ENCODE measurements at regions not wholly inside any gene's neighbourhood (a gene's known extent, or its start where the extent isn't known, plus 50 kb on each side); places are given as distances from the start of the nearest gene placed in this dataset.
"Not testable (repeated sequence)": the region's sequence is repeated elsewhere in the genome, so short reads cannot be mapped to it uniquely, and the experiment has no call there.

DNA sequence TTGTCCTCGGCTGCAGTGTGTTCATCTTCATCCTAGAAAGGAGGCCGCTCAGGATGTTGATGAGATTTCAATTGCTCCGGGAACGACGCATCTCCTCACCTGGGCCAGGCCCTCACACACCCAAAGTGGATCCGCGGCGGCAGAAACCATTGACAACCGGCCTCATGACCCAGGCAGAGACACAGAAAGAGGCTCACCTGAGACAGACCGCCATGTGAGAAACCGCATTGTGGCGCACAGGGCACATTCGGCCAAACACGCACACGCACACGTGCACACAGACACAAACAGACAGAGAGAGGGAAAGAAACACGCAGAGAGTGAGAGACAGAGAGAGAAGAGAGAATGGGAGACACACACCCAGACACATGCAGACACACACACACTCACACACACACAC lies 3879.3 kb downstream of the SRGAP2C start:
- not testable (repeated sequence) for ATAC-seq; DNase-seq (ENCODE audit: low spot score); H3K4me1 Mint-ChIP-seq (ENCODE audit: low read depth in 2 of 2); H3K27me3 Mint-ChIP-seq; H3K4me3 Mint-ChIP-seq; H3K27ac Mint-ChIP-seq
- Mint-ChIP-seq H3K36me3 (peaks cover 24% of the 10 kb centered on the region), H3K9me3 (peaks cover 22% of the 10 kb centered on the region)

DNA sequence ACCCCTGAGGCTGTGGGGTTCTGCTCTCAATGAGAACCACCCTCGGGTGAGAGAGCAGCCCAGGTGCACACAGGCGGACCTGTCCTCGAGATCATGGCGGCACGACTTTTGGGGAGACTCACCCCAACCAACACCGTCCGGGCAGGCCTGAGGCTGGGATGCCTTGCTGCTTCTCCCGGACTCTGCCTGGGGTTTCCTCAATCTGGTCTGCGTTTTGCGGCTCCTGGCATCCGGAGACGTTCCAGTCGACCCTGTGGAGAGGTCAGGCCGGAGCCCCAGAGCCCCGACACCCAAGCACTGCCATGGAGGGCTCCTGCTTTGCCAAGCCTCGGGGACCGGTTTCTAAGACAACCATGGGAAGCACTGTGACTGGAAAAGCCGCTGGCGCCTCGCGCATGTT lies 3879.7 kb downstream of the SRGAP2C start:
- H3K27ac Mint-ChIP-seq: no peak overlapping the region
- DNase-seq (ENCODE audit: low spot score) (no peak), ATAC-seq (no peak)
- H3K9me3 Mint-ChIP-seq: peaks cover 26% of the 10 kb centered on the region
- H3K4me3 Mint-ChIP-seq: no peak overlapping the region
- H3K36me3 Mint-ChIP-seq: peaks cover 29% of the 10 kb centered on the region
- no peaks in the 10 kb centered on the region for H3K4me1 Mint-ChIP-seq (ENCODE audit: low read depth in 2 of 2)
- H3K27me3 Mint-ChIP-seq: no peaks in the 10 kb centered on the region

DNA sequence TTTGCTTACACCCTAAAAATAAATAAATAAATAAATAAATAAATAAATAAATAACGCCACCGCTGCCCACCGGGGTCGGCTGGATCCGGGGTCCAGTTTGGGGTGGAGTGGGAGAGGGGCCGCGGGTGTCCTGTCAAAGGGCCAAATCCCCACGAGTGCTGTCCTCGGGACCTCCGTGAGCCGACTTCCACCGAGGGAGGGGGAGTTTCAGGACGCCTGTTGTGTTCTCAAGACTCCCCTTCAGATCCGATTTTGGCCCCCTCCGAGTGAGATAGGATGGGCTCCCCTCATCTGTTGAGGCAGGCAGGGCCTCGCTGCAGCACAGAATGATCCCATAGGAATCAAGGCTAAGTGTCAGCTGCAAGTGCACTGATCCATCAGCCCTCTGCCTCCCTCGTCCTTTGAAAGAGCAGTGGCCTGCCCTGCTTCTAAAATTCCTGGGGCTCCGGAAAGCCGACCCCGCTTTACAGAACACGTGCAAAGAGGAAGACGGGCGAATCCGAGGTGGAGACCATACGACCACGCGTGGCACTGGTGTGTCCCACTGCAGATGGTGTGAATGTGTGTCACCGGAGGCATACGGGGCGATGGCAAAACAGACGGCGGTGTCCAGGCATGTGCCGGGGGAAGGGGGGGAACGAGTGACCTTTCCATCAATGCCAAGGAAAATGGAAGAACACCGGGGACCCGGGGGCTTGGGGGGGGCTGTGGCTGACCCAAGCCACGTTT lies 3880.5 kb downstream of the SRGAP2C start:
- Mint-ChIP-seq H3K27me3 (no peaks in the 10 kb centered on the region), H3K27ac (no peak overlapping the region), H3K4me1 (ENCODE audit: low read depth in 2 of 2) (no peaks in the 10 kb centered on the region), H3K9me3 (peaks cover 34% of the 10 kb centered on the region), H3K4me3 (no peak overlapping the region), H3K36me3 (peaks cover 31% of the 10 kb centered on the region)
- no peak for DNase-seq (ENCODE audit: low spot score)
- ATAC-seq: no peak

DNA sequence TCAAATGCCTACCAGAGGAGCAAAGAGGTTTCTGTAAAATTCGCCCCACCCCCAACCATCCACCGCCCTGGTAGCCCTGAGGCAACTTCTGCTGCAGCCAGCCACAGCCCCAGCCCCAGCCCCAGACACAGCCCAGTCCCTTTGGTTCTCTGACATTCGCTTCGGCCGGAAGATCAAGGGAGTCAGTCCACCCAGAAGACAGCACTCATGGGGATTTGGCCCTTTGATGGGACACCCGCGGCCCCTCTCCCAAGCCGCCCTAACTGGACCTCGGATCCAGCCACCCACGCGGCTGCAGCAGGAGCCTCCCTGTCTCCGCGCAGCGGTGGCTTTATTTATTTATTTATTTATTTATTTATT lies 3881.0 kb downstream of the SRGAP2C start:
- ATAC-seq: no peak
- no peaks in the 10 kb centered on the region for H3K27me3 Mint-ChIP-seq
- DNase-seq (ENCODE audit: low spot score): no peak
- H3K4me3 Mint-ChIP-seq: no peak overlapping the region
- H3K27ac Mint-ChIP-seq: no peak overlapping the region
- H3K36me3 Mint-ChIP-seq: peaks cover 36% of the 10 kb centered on the region
- no peaks in the 10 kb centered on the region for H3K4me1 Mint-ChIP-seq (ENCODE audit: low read depth in 2 of 2)
- H3K9me3 Mint-ChIP-seq: peaks cover 40% of the 10 kb centered on the region

DNA sequence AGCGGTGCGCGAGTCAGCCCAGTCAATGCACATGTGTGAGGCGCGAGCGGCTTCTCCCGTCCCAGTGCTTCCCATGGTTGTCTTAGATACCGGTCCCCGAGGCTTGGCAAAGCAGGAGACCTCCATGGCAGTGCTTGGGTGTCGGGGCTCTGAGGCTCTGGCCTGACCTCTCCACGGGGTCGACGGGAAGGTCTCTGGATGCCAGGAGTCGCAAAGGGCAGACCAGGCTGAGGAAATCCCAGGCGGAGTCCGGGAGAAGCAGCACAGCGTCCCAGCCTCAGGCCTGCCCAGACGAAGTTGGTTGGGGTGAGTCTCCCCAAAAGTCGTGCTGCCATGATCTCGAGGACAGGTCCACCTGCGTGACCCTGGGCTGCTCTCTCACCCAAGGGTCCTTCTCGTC lies 3881.6 kb downstream of the SRGAP2C start:
- ATAC-seq (no peak), DNase-seq (ENCODE audit: low spot score) (no peak)
- no peak overlapping the region for H3K4me3 Mint-ChIP-seq
- peaks cover 45% of the 10 kb centered on the region for H3K9me3 Mint-ChIP-seq
- peaks cover 41% of the 10 kb centered on the region for H3K36me3 Mint-ChIP-seq
- H3K27ac Mint-ChIP-seq: no peak overlapping the region
- no peaks in the 10 kb centered on the region for H3K27me3 Mint-ChIP-seq
- H3K4me1 Mint-ChIP-seq (ENCODE audit: low read depth in 2 of 2): no peaks in the 10 kb centered on the region

DNA sequence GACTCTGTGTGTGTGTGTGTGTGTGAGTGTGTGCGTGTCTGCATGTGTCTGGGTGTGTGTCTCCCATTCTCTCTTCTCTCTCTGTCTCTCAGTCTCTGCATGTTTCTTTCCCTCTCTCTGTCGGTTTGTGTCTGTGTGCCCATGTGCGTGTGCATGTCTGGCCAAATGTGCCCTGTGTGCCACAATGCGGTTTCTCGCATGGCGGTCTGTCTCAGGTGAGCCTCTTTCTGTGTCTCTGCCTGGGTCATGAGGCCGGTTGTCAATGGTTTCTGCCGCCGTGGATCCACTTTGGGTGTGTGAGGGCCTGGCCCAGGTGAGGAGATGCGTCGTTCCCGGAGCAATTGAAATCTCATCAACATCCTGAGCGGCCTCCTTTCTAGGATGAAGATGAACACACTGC lies 3882.1 kb downstream of the SRGAP2C start:
- not testable (repeated sequence) for H3K27me3 Mint-ChIP-seq; ATAC-seq; H3K4me3 Mint-ChIP-seq; DNase-seq (ENCODE audit: low spot score); H3K27ac Mint-ChIP-seq; H3K4me1 Mint-ChIP-seq (ENCODE audit: low read depth in 2 of 2)
- H3K9me3 Mint-ChIP-seq: peaks cover 50% of the 10 kb centered on the region
- H3K36me3 Mint-ChIP-seq: peaks cover 46% of the 10 kb centered on the region

DNA sequence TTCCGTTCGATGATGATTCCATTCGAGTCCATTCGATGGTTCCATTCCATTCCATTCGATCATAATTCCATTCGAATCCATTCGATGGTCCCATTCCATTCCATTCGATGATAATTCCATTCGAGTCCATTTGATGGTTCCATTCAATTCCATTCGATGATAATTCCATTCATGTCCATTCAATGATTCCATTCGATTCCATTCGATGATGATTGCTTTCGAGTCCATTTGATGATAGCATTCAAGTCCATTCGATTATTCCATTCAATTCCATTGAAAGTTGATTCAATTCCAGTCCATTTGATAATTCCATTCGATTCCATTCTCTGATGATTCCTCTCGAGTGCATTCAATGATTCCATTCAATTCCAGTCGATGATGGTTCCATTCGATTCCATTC lies 3895.3 kb downstream of the SRGAP2C start:
- H3K36me3 Mint-ChIP-seq: peaks cover 53% of the 10 kb centered on the region
- H3K4me1 Mint-ChIP-seq (ENCODE audit: low read depth in 2 of 2): peaks cover 0 to 2% of the 10 kb centered on the region in 2 donors
- H3K4me3 Mint-ChIP-seq: no peak overlapping the region
- ATAC-seq (no peak), DNase-seq (ENCODE audit: low spot score) (no peak)
- H3K27me3 Mint-ChIP-seq: no peaks in the 10 kb centered on the region
- H3K9me3 Mint-ChIP-seq: peaks cover 55% of the 10 kb centered on the region
- H3K27ac Mint-ChIP-seq: no peak overlapping the region

DNA sequence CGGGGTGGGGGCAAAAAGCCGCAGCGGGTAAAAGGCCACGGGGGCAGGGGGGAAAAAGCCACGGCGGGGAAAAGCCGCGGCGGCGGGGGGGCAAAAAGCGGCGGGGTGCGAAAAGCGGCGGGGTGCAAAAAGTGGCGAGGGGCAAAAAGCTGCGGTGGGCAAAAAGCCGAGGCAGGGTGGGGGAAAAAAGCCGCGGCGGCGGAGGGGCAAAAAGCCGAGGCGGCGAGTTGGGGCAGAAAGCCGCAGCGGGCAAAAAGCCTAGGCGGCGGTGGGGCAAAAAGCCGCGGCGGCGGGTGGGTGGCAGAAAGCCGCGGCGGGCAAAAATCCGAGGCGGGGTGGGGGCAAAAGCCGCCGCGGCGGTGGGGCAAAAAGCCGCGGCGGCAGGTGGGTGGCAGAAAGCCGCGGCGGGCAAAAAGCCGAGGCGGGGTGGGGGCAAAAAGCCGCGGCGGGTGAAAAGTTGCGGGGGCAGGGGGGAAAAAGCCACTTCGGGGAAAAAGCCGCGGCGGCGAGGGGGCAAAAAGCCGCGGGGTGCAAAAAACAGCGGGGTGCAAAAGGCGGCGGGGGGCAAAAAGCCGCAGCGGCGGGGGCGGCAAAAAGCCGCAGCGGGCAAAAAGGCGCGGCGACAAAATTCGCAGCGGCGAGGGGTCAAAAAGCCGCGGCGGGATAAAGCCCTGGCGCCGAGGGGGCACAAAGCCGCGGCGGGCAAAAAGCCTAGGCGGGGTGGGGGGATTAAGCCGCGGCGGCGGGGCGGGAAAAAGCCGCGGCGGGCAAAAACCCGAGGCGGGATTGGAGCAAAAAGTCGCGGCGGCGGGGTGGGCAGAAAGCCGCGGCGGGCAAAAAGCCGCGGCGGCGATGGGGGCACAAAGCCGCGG lies 3901.2 kb downstream of the SRGAP2C start:
- Mint-ChIP-seq H3K27me3 (no peaks in the 10 kb centered on the region), H3K4me3 (no peak overlapping the region), H3K36me3 (peaks cover 40% of the 10 kb centered on the region), H3K27ac (no peak overlapping the region), H3K9me3 (peaks cover 38% of the 10 kb centered on the region), H3K4me1 (ENCODE audit: low read depth in 2 of 2) (peaks cover 0 to 4% of the 10 kb centered on the region in 2 donors)
- ATAC-seq (no peak), DNase-seq (ENCODE audit: low spot score) (no peak)

DNA sequence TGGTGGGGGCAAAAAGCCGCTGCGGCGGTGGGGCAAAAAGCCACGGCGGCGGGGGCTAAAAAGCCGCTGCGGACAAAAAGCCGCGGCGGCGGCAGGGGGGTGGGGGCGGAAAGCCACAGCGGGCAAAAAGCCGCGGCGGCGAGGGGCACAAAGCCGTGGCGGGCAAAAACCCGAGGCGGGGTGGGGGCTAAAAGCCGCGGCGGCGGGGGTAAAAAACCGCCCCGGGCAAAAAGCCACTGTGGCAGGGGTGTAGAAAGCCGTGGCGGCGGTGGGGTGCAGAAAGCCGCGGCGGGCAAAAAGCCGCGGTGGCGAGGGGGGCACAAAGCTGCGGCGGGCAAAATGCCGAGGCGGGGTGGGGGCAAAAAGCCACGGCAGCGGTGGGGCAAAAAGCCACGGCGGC lies 3901.8 kb downstream of the SRGAP2C start:
- peaks cover 35% of the 10 kb centered on the region for H3K36me3 Mint-ChIP-seq
- H3K27me3 Mint-ChIP-seq: no peaks in the 10 kb centered on the region
- H3K27ac Mint-ChIP-seq: no peak overlapping the region
- DNase-seq (ENCODE audit: low spot score): no peak
- H3K9me3 Mint-ChIP-seq: peaks cover 35% of the 10 kb centered on the region
- H3K4me1 Mint-ChIP-seq (ENCODE audit: low read depth in 2 of 2): peaks cover 0 to 4% of the 10 kb centered on the region in 2 donors
- no peak overlapping the region for H3K4me3 Mint-ChIP-seq
- no peak for ATAC-seq

DNA sequence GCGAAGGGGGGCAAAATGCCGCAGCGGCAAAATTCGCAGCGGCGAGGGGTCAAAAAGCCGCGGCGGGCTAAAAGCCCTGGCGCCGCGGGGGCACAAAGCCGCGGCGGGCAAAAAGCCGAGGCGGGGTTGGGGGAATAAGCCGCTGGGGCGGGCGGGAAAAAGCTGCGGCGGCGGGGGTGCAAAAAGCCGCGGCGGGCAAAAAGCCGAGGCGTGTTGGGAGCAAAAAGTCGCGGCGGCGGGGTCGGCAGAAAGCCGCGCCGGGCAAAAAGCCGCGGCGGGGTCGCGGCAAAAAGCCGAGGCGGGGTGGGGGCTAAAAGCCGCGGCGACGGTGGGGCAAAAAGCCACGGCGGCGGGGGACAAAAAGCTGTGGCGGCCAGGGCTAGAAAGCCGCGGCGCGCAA lies 3902.5 kb downstream of the SRGAP2C start:
- H3K4me1 Mint-ChIP-seq (ENCODE audit: low read depth in 2 of 2): peaks cover 0 to 4% of the 10 kb centered on the region in 2 donors
- H3K36me3 Mint-ChIP-seq: peaks cover 31% of the 10 kb centered on the region
- ATAC-seq: no peak
- H3K27me3 Mint-ChIP-seq: no peaks in the 10 kb centered on the region
- H3K9me3 Mint-ChIP-seq: peaks cover 31% of the 10 kb centered on the region
- H3K27ac Mint-ChIP-seq: no peak overlapping the region
- H3K4me3 Mint-ChIP-seq: no peak overlapping the region
- no peak for DNase-seq (ENCODE audit: low spot score)

DNA sequence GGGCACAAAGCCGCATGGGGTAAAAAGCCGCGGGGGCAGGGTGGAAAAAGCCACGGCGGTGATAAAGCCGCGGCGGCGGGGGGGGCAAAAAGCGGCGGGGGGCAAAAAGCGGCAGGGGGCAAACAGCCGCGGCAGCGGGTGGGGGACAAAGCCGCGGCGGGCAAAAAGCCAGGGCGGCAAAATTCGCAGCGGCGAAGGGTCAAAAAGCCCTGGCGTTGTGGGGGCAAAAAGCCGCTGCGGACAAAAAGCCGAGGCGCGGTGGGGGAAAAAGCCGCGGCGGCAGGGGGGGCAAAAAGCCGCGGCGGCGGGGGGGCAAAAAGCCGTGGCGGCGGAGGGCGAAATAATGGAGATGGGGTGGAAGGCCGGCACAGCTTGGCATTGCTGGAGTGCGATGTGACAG lies 3902.9 kb downstream of the SRGAP2C start:
- Mint-ChIP-seq H3K9me3 (peaks cover 28% of the 10 kb centered on the region), H3K27ac (no peak overlapping the region), H3K36me3 (peaks cover 29% of the 10 kb centered on the region), H3K4me3 (no peak overlapping the region), H3K27me3 (no peaks in the 10 kb centered on the region), H3K4me1 (ENCODE audit: low read depth in 2 of 2) (peaks cover 0 to 4% of the 10 kb centered on the region in 2 donors)
- ATAC-seq: no peak
- no peak for DNase-seq (ENCODE audit: low spot score)

DNA sequence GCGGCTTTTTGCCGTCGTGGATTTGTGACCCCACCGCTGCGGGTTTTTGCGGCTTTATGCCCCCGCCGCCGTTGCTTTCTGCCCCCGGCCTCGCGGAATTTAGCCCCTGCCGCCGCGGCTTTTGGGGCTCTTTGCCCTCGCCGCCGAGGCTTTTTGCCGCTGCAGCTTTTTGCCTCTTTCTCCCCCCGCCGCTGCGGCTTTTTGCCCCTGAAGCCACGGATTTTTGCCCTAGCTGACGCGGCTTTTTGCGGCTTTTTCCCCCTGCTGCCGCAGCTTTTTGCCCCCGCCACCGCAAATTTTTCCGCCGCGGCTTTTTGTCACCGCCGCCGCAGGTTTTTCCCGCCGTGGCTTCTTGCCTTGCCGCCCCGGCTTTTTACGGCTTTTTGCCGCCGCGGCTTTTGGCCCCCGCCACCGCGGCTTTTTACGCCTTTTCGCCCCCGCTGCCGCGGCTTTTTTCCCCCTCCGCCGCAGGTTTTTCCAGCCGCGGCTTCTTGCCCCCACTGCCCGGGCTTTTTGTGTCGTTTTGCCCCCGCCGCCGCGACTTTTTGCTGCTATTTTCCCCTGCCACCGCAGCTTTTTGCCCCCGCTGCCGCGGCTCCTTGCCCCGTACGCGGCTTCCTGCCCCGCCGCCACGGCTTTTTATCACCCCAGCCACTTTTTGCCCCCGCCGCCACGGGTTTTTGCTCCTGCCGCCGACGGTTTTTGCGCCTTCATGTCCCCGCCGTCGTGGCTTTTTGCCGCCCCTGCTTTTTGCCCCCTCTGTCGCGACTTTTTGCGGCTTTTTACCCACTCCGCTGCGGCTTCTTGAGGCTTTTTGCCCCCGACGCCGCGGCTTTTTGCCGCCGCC lies 3933.6 kb downstream of the SRGAP2C start:
- Mint-ChIP-seq H3K4me1 (ENCODE audit: low read depth in 2 of 2) (peaks cover 0 to 3% of the 10 kb centered on the region in 2 donors), H3K36me3 (peaks cover 15% of the 10 kb centered on the region), H3K27me3 (no peaks in the 10 kb centered on the region), H3K9me3 (peaks cover 12% of the 10 kb centered on the region), H3K27ac (no peak overlapping the region), H3K4me3 (no peak overlapping the region)
- ATAC-seq (no peak), DNase-seq (ENCODE audit: low spot score) (no peak)

DNA sequence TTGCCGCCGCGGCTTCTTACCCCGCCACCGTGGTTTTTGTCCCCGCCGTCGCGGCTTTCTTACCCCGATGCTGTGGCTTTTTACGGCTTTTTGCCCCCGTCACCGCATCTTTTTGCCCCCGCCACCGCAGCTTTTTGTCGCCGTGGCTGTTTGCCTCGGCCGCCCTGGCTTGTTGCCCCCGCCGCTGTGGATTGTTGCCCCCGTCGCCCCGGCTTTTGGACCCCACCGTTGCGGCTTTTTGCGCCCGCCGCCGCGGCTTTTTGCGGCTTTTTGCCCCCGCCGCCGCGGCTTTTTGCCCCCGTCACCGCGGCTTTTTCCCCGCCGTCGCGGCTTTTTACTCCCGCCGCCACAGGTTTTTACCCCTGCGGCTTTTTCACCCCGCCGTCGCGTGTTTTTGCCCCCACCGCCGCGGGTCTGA lies 3934.3 kb downstream of the SRGAP2C start:
- peaks cover 0 to 3% of the 10 kb centered on the region in 2 donors for H3K4me1 Mint-ChIP-seq (ENCODE audit: low read depth in 2 of 2)
- no peak overlapping the region for H3K27ac Mint-ChIP-seq
- ATAC-seq (no peak), DNase-seq (ENCODE audit: low spot score) (no peak)
- H3K9me3 Mint-ChIP-seq: peaks cover 13% of the 10 kb centered on the region
- peaks cover 17% of the 10 kb centered on the region for H3K36me3 Mint-ChIP-seq
- H3K27me3 Mint-ChIP-seq: no peaks in the 10 kb centered on the region
- no peak overlapping the region for H3K4me3 Mint-ChIP-seq

All from natural killer cell treated with Interleukin-12 subunit alpha and Interleukin-12 subunit beta and Interleukin-15 and Interleukin-18, amount 100 ng/mL, for 72 hours (primary cell).